GM18520 (cell line): ENCODE measurements at regions not wholly inside any gene's neighbourhood (a gene's known extent, or its start where the extent isn't known, plus 50 kb on each side); places are given as distances from the start of the nearest gene placed in this dataset.

Experiments
- ATAC-seq: cut with Tn5 transposase; IDR thresholded peaks from one replicate; pipeline ENCODE4 v1.9.1; 2021; ENCODE audit not compliant: unreplicated experiment

DNA sequence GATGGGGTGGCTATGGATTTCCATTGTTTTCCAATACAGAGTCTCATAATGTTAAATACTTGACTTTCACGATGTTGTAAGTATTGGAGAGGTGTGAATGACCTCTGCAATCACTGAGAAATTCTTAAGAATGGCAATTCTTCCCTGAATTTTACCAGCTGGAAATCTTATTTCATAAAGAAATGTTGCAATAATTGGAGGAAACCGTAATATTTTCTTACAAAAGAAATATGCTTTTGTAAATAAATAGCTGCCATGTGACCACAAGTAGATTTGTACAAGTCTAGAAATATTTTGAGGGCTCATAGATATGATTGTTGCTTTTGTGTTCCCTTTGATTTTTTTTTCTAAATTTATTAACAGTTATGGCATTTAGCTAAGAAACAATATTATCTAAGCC is 308.7 kb upstream of the ATP2B1 start:
- no peak for ATAC-seq

DNA sequence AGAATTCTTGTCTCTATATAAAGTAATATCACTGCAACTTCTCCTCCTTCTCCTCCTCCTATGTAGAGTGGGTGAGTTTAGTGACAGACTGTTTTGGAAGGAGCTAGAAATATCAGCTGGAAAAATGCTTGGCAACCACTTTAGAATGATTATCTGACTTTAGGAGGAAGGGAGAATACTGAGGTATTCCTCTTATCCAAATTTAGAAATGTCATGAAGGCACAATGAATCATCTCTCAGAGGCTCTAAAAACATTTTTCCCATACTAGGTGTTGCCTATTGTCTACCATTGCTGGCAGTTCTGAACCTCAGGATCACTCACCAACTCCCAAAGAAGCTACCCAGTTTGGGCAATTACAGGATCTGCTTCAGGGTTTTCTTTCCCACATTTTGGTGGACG is 306.6 kb upstream of the ATP2B1 start:
- ATAC-seq = no peak

DNA sequence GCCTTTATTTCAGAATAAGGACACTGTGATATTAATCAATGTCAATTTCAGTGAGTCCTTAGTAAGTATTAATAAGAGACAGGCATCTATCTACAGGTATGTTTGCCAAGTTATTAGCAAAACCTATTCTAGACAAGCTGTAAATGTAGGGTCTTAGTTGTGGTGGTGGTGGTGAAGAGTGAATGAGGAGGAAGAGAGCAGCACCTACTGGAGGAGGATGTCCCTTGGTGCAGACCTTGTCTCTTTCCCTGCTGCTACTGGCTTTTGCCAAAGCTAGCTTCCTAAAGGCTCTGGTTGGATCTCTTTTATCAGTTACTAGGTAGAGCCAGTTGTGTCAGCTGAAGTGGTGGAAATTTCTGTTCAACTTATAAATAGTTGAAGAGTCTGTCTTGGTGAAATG is 304.8 kb upstream of the ATP2B1 start:
- no peak for ATAC-seq

DNA sequence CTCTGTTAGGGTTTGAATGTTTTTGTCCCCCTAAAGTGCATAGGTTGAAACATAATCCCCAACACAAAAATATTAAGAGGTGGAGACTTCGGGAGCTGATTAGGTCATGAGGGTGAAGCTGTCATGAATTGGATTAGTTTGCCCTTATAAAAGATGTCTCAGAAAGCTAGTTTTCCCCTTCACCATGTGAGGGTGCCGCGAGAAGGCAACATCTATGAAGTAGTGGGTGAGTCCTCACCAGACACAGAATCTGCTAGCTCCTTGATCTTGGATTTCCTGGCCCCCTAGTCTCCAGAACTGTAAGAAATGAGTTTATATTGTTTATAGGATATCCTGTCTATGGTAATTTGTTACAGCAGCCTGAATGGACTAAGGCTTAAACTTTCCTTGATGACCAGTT is 301.5 kb upstream of the ATP2B1 start:
- no peak for ATAC-seq

DNA sequence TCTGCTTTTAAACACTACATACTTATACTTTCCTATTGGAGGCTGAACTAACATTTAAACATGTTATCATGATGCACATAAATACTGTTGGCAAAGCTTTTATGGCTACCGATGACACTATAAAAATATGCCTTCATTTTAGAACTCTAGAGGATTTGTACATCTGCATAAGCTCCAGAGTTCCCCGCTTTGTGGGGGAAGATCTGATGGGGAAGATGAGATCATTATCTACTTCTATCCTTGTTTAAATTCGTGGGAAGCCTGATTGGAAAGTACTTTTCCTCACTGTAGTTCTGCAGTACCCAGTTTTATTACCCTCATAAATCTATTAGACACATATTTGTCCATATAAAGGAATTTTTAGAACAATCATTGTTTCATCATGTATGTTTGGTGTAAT is 299.6 kb upstream of the ATP2B1 start:
- no peak for ATAC-seq

DNA sequence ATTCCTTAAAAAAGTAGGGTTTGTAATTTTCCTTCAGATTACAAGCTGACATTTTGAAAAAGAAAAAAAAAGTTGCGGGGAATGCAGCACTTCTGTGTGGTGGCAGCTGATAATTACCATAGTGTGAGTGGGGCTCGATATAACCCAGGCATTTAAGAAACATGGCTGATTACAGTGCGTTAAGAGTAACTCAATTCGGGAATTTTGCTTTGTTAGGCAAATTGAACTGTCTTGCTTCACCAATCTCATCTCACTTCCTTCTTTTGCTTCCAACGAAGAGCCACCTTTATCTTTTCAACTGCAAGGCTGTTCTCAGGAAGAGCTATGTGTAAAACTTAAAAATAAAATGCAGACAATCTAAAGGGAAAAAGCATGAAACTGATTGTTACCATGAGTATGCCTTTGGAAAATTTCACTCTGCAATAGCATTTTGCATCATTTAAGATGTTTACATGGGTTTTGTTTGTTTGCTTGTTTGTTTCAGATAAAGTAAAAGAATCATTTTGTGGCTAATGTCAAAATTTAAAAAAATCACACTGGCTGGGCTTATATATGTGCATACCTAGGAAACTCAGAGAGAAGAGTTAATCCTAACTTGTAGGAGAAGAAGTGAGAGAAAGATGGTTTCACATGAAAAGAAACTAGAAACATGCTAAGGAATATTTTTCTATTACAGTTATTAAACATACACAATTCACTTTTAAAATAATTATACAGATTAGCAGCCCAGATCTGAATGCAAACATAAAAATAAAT is 295.9 kb upstream of the ATP2B1 start:
- no peak for ATAC-seq

DNA sequence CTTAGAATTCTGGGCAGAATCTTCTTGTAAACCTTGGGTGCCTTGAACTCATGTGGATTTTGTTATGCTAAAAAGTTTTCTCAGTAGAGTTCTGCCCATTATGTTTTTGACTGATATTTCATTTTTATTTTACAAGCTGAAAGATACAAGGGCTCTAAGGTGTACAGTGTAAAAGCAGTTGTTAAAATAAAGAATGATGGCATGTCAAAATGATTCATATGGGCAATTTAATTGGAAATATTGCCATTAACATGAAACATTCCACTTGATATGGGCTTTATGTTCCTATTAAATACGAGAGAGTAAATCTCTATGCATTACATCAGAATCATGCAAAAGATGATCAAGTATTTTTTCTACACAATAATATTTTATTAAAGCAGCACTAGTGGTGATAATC is 295.1 kb upstream of the ATP2B1 start:
- no peak for ATAC-seq

DNA sequence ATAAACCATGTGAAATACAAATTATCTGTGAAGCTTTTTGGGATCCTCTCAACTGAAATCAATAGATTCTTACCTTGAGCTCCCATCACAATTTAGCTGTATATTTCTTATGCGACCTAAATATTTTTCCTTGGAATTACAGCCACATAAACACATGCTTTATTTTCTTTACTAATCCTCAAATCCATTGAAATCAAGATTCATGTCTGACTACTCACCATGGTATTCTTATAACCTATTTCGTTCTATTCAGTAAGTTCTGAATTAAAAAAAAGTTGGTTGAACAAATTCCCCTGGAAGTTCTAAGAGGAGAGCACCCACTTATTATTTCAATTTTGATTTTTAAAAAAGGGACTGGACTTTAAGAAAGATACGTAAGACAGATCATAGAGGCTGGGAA is 292.1 kb upstream of the ATP2B1 start:
- no peak for ATAC-seq

DNA sequence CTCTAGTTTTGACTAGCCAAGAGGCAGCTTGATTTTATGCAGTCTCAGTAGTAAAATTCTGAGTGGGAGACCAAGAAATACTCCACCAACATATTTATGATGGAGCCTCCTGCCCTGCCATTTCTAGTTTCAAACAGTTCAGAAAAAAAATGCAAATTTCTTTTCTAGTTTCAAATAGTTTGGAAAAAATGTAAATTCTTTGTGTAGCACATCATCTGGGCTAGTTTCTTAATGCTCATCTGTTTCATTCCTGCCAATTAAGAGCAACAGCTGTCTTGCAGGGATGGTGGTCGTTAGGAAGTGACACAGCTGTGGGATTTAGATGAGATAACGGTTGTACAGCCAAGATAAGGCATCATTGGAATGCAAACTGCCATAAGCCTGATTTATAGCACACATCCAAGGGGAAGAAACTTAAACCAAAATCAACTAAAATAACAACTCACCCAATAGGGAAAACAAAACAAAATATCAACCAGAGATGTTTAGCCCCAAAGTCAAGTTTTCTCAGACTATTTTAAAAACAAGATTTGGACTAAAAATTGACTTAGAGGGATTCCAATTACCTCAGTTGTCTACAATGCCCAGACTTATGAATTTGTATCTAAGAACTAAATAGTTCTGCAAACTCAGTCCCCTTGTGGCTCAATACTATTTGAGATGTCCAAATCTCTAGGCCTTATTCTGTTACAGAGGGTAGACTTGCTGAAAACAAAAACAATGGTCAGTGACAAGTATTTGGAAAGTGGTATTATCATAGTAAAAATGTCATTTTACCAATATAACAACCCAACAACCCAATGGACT is 291.3 kb upstream of the ATP2B1 start:
- no peak for ATAC-seq

DNA sequence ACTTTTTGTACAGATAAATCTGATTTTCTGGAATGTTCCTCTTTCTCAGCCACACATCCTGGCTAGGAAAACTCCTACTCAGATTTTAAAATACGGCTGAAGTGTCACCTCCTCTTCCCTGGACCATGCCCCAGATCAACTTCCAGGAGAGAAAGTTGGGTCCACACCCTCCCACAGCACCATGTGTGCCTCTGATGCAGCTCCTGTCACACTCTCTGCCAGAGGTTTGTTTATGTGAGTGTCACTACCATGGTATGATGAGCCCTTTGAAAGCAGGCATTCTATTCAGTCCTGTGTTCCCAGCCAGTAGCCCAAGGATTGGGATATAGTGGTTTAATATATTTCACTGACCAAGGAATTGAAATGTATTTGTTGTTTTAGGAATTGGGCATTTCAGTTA is 287.2 kb upstream of the ATP2B1 start:
- ATAC-seq = no peak

DNA sequence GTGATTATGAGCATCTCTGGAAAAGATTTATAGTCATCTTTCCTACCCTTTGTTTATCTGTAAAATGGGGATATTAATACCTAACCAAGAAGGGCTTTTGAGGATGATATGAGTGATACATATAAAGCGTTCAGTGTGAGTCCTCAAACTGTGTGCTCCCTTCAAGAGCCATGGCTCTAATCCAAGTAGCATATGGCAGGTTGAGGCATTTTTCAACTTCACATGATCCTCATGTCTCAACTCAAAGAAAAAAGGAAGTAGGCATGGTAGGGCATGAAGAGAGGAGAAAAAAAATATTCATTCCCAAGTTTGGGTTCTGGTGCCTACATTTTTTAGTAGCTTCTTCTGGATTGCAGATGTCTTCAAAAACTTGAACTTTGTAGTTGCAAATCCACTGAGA is 286.3 kb upstream of the ATP2B1 start:
- ATAC-seq = no peak

DNA sequence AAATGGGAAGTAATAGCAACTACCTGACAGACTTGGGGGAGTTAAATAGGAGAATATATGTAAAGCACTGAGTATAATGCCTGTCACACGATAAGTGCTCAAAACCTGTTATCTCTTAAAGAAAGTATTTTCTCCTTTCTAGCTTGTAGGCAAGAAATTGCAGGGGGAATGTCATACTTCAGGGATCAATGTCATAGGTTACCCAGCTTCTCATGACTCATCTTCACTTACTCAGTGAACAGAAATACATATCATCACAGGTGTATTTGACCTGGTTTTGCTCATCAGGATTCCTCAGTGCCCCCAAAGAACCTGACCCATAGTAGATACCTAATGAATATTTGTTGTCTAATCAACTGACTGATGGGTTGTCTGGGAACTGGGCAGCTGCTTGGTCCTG is 285.0 kb upstream of the ATP2B1 start:
- no peak for ATAC-seq

DNA sequence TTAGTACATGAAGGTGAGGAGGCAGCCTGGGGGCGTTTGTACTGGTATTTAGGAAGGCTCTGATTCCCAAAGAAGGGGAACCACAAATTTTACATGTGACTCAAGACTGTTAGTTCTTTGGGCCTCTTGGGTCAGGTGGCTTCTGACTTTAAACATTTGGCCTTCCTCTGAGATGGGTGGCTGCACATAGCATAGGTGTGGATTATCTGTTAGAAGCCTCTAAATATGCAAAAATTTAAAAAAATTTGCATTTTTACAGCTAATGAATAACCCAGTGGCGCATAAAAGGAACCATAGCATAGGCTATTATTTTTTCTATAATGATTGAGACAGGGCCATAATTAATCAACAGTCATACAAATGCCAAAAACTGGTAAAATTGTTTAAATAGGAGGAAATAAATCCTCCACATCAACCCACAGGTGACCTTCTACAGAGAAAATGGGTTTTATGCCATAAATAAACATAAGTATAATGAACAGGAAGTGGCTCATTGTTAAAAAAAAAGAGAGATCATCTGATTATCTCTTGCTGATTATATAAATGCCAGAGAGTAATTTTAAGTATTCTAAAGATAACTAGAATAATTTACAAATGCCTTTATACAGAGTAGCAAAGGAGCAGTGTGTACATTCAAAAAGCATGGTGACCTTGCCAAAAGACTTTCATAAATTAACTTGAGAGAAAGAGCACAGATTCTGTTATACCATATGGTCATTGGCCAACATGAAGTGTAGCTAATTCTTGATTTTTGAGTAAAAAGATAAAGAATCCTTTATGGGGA is 284.2 kb upstream of the ATP2B1 start:
- no peak for ATAC-seq

DNA sequence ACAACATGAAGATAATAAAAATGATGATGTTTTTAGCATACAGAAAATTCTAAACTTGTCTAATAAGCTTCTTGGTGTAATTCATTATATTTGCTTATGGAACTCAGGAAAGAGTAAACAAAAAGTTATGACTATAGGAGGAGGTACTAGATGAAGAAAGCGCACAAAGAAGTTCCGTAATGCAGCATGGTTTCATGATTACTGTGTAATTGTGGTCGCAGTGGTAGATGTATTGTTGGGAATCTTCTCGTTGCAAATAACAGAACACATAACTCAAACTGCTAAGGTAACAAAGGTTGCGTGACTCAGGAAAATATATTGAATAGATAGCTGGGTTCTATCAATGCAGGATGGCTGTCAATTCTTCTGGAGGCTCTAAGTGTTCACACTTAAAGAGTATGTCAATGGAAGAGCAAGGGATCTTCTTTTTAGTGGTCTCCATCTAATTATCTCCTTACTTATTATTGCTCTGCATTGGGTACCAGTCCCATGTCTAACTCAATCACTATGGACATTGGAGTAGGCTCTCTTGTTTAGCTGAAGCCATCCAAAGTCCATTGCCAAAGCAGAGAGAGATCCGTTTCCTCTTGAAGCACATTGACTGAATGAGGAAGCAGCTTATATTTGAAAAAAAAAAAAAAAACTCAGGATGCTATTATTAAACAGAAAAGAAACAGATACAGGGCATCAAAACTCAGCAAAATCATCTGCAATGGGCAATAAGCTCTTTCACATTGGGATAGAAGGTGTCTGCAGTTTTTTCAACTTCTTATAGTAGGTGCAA is 283.4 kb upstream of the ATP2B1 start:
- no peak for ATAC-seq

DNA sequence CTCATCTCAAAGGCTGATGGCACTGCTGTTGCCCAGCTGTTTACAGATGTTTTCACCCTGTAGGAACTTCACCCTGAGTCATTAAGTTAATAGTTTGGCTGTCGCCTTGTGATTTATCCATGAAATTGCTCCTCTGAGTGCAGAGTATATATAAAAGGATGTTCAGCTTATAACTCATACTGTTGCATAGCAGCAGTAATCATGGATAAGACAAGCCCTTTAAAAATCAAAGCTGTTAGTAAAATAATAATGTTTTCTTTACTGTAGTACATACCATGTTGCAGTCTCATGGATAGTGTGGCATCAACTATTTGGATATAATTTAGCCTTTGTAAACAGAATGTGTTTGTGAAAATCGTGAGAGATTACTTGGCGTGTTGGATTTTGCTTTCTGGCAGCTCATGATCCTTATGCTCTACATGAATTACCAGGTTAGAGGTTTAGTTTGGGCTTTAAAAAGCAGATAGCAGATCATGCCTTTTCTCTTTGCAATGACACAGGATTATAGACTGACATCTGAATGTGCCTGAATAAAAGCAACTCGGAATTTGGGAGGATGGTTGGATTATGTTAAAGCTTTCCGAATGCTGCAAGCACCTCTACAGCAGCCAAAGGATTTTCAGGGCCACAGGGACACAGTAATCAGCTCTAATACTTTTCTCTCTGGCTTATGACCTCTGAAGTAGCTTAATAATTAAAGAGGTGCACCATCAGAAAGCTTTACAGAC is 279.7 kb upstream of the ATP2B1 start:
- ATAC-seq = no peak

DNA sequence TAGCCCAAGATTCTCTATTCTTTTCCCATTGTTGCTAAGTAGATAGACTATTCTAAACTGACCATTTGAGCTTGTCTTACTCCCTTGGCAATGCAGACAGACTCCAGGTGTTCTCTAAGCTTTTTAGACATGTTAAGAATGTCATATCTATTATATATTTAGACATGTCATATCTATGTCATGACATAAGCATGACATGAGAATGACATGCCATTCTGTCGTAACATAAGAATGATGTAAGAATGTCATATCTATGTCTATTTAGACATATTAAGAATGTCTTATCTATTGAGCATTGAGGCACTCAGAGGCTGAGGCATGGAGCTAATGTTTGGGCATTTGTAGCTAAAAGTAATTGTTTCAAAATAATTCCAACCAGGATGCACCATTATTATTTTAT is 277.3 kb upstream of the ATP2B1 start:
- ATAC-seq = no peak

DNA sequence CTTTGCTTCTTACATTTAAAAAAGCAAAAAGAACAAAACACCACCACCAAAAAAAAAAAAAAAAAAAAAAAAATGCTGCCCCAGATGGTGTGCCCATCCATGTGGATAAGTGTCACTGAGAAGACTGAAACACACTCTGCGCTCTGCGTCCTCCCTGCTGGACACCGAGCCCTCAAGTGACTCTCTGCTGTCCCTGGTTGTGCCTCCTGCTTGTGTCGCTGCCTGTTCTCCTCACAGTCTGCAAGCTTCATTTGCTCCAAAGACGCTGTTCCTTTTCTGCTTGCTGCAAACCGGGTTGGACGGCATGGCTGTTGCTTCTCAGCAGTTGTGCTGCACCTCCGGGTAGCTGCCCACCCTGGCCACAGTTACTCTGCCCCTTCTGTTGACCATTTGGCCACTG is 276.2 kb upstream of the ATP2B1 start:
- no peak for ATAC-seq

DNA sequence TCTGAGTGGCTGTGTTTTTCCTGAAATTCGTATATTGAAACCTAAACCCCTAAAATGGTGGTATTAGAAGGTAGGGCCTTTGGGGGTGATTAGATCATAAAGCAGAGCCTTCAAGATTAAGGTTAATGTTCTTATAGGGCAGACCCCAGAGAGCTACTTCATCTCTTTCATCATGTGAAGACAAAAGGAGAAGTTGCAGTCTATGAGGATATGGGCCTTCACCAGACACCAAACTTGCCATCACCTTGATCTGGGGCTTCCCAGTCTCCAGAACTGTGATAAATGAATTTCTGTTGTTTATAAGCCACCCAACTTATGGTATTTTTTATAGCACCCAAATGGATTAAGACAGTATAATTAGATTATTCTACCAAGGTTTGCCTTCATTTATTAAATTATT is 275.0 kb upstream of the ATP2B1 start:
- no peak for ATAC-seq

DNA sequence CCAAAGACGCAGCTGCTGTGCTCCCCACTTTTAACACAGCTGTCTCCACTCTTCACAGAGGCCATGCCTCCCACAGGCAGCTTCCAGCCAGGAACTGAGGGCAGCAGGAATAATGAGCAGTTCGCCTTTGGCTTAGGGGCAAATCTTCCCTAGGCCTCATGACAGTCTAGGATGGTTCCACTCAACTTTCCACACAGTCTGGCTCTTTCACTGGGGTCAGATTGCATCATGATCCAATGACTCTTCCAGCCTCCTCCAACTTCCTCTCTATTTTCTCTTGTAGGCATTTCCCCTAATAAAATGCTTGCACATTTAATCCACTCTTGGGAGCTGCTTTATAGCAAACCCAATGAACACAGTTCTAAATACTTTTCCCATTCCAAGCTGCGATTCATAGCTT is 271.6 kb upstream of the ATP2B1 start:
- ATAC-seq = no peak

DNA sequence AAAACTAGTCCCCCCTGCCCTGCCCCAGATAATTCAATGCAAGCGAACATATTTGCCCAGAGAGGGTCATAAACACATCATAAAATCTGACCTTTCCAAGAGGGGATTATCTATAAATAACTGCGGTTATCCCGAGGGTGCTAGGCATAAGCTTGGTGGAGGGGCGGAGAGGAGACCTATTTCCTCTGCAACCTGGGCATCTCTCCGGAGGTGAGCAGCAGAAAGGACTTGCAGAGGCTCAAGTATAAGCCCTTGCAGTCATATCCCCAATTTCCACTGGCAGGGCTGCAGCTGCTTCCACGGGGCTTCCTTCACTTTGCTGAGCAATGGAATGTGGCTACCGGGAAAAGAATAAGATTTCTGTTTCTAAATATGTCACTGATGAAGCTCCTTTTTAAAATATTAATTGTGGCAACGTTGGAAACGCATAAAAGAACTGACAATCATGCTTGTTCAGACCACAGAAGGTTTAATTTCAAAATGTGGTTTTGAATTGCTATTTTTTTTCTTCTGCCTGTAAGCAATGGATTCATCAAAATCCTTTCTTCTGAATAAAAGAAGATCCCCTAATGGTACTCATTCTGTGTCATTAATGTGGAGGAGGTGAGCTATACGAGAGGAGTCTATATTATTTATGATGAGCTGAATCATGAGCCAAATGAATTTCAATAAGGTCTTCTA is 268.9 kb upstream of the ATP2B1 start:
- ATAC-seq = no peak
